Kasumi-1 (cell line): ENCODE measurements at regions not wholly inside any gene's neighbourhood (a gene's known extent, or its start where the extent isn't known, plus 50 kb on each side); places are given as distances from the start of the nearest gene placed in this dataset.

Source experiments
- DNase-seq, 2 experiments: peaks; one replicate each; lab custom pipeline; 2025; lab: John Stamatoyannopoulos, UW

DNA sequence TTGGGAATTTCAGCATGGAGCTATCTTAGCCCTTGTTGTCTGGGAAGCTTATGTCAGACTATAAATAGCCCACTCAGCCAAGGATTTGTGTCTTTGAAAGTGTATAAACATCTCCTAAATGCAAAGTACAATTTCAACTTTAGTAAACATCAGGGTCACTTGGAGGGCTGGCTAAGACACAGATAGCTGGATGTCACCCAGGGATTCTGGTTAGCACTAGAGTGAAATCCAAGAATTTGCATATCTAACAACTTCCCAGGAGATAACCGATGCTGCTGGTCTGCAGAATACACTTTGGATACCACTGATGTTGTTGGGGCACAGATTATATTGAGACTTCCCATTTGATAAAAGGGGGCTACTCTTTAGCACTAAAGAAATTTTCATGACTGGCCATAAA lies 130.9 kb downstream of the PAX1 start:
- DNase-seq = no peak

- no peak for DNase-seq
Measured at GRCh38 chr20:21835042-21835441, 129.6 kb downstream of the PAX1 start.

DNA sequence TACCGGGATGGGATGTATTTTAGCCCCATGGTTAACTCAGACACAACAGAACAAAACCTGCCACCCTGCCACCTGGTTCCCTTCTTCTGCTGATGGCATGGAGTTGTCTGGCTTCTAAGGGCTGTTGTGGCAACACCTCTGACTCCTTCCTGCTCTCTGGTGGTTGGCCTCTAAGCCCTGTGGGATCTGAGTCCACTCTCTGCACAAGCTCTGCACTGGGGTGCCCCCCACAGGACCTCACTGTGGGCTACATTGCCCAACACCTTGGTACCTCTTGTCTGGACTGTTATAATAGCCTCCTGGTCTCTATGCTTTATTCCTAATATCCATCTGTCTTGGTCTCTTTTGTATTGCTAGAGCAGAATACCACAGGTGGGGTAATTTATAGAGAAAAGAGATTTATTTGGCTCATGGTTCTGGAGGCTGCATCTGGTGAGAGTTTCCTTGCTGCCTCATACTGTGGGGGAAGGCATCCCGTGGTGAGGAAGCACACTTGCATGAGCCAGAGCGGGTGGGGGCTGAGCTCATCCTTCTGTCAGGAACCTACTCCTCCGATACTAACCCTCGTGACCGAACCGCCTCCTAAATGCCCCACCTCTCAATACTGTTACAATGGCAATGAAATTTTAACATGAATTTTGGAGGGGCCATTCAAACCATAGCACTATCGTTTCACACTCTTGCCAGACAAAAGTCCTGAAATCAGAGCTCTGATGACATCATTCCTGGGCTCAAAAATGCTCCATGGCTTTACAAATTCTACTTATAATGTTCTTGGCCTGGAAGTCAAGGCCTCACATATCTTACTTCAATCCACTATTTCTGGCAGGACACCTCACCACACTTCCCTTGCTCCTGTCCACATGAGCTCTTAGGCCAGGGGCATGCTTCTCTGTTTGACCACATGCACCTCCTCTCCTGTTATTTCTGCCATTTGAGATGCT lies 127.2 kb downstream of the PAX1 start:
- no peak for DNase-seq

DNA sequence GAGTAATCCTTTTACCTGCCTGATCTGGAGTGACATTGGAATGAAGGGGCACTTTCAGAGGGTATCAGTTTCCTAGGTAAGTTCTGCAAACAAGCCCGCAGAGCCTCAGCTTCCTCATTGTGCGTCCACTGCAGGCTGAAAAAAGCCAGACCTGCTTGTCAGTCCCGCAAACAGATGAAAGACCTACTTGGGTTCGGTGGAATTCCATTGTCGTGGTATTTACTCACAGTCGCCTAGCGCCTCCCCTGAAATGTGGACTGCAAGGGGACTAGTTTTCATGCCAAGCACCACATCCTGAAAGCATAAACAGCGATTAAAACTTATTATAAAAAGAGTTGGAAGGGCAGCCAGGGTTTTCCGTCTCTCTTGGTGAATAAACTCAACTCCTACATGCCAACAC lies 121.5 kb downstream of the PAX1 start:
- DNase-seq = no peak

DNA sequence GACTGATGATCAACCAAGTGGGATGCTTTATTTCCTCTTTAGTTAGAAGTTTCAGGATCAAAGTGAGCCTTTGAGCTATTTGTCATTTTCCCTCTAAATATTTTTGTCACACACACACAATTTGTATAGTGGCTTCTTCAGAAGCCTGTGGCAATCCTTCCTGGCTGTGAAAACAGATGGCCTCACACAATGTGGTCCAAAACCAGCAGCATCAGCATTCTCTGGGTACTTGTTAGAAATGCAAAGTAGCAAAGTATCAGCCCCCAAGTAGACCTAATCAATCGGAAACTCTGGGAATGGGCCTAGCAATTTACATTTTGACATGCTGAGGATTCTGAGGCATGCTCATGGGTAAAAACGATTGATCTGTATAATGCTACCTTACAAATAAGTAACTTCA lies 115.9 kb downstream of the PAX1 start:
- no peak for DNase-seq

DNA sequence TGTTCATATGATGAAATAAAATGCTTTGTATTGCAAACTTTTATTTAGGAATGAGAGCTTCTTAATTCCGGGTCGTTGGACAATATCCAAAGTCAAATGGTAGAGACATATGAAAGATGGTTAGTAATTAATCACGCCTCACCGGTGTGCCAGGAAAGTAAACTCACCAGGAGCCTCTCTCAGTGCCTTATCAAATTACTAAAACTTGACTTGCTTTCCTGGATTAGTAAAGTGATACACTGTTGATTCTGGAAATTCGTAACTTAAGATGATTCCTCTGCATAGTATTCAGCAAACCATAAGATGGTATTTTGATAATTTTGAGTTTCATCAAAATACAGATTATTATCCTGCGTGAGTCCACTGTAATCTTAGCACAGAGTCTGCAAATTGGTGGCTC lies 115.2 kb downstream of the PAX1 start:
- no peak for DNase-seq

- no peak for DNase-seq
Measured at GRCh38 chr20:21820045-21820444, 114.6 kb downstream of the PAX1 start.

- no peak for DNase-seq
Measured at GRCh38 chr20:21812379-21812778, 106.9 kb downstream of the PAX1 start.

DNA sequence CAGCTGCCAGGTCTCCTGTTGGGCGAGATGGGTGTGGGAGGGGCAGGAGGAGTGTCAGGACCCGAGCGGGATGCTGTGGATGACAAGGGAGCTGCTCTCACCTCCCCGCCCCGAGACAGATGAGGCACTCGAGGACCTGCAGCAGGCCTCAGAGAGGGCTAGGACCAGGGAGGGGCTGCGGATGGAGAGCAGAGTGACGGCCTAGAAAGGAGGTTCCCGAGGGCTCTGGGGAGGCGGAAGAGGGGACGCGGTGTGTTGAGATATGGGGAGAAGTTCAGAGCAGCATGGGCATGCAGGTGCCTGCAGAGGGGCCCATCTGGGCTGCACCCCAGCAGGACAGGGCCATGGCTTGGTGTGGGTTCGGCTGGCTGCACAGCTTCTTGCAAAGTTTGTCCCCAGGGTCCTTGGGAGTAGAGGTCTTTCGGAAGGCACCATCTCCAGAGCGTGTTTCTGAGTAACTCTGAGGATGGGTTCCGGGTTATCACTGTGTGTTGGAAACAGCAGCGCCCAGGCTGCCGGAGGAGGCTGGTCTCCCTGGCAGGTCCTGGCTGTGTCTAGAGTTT lies 104.6 kb downstream of the PAX1 start:
- DNase-seq = no peak

DNA sequence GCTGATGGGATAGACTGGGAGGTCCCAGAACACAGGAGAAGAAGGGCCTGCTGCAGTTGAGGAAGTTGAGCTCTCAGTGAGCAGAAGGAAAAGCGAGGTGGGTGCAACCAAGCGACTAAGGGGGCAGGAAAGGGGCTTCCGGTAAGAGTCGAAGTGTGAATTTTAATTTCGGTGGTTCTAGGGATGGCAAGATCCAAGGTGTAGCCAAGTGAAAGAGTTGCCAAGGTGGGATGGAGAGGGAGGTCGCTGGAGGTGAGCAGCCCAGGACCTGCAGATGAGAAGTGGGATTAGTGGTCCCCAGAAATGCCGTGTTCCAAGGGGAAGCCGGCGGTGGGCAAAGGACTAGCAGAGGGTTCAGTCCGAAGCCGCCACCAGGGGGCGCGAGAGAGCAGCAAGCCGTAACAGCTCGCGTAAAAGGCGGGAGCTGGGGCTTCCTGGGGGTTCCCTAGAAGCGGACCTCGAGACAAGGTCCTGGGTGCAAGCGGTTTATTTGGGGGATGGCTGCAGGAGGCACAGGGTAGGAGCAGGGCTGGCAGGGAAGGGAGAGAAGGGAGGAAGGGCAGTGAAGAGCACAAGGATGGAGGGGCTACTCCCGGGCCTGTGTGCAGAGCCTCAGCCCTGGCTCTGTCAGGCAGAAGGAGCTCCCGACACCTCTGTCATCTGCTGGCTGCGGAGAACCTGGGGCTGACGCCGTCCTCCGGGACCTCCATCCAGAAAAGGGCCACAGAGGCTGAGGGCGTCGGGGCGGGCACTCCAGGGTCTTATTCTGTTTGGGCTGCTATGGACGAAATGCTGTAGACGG lies 103.6 kb downstream of the PAX1 start:
- no peak for DNase-seq

DNA sequence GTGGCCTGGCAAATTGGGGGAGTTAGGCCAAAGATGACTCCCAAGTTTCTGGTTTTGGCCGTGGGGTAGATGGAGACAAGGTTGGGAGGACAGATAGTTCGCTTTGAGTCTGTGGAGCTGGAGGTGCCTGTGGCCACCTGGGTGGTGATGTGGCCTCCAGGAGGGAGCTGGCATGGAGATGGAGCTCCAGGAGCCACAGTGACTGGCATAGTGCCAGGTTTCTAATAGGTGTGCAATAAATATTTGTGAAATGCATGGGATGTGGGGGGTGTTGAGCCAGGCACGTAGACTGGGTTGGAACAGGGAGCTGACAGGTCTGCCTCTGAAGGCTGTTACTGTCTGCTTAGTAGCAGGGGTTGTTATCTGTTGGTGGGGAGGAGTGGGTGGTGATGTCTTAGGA lies 102.7 kb downstream of the PAX1 start:
- no peak for DNase-seq

DNA sequence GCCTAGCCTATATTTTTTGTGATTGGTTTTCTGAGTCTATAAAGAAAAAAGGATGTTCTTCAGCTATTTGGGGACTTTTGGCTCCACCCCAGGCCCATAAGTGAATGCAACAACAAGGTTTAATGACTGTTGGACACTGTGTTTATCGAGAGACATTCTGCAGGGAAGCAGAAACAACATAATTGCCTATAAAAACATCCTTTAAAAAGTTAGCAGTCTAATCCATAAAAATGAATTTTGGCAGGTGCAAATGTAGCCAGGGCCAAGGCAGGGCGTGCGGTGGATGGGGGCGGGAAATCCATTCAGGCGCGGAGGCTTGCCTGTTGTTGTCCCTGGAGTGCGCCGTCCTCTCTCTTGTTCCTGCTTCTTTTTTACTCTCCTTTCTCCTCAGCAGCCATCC lies 99.3 kb downstream of the PAX1 start:
- no peak for DNase-seq

GRCh38 chr20:21801193-21801592 lies 95.7 kb downstream of the PAX1 start:
- DNase-seq = no peak

GRCh38 chr20:21798384-21798783 lies 92.9 kb downstream of the PAX1 start:
- no peak for DNase-seq

DNA sequence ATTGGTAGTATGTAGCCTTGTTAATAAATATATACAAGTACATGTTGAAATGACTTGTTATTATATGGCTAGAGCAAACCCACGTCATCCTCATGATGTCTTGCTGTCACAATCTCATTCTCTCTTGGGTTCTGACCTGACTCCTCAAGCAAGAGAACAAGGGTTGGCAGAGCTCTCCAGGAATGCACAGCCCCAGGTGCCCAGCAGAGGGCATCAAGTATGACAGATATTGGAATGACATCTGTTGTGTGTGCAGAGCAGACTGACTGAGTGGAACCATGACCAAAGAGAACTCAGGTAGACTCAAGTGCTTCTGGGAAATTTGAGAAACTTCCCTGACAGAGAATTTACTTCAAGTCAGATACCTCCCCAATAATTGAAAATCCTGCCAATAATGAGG lies 90.6 kb downstream of the PAX1 start:
- DNase-seq = no peak

DNA sequence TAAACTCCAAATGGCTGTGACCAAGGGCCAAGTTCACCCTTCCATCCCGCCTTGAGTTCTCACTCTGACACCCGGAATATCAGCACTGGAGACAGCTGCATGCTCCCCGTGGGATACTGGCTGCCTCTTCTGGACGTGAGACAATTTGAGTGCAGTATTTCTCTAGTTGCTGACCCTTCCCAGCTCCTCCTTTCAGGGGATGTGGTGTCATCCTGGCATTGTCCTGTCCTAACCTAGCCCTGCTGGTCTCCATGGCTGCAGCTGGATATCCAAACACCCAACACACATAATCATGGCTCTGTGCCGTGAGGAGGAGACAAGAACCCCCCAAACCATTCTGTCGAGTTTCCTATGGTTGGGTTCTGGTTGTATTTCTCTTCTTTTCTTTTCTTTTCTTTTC lies 82.6 kb downstream of the PAX1 start:
- DNase-seq = no peak

DNA sequence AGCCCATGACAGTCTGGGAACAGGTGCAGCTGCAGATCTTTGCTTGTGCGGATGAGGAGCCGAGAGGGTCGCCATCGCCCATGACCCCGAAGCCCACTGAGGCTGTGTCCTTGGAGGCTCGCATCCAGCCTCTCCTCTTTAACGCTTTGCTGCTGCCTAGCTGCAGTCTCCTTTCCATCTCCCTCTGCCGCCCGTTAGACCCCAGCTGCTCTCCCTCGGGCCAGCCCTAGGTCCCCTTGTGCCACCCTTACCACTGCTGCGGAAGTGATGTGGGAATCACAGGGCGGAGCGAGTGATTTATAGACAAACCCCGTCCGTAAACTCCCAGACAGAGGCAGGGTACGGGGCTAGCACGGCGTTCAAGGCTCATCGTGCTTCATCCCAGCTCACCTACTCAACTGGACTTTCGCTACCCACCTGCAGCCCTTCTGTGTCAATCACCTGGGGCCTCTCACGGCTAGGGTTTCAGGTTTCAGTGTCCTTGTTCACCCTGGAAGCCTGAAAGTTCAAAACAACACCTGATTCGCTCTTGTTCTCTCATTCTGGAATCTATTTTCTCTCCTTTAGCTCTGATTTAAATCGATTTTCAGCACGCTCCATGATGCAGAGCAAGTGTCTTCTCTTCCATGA lies 76.1 kb downstream of the PAX1 start:
- DNase-seq = no peak

GRCh38 chr20:21780528-21780927 lies 75.1 kb downstream of the PAX1 start:
- no peak for DNase-seq
